ENCODE measurements at regions not wholly inside any gene's neighbourhood (a gene's known extent, or its start where the extent isn't known, plus 50 kb on each side); places are given as distances from the start of the nearest gene placed in this dataset.

GRCh38 chr13:89269737-89270136, 1598.6 kb downstream of the SLITRK5 start:
- no CpG with 5 or more reads among the region's 2 CpGs for WGBS (ENCODE audit: insufficient coverage)
- Histone ChIP-seq H3K36me3 (ENCODE audit: control insufficient read depth in 4 of 4, insufficient read depth in 4 of 4, low read length in 3 of 4) (no peaks in the 10 kb centered on the region), H3K27ac (ENCODE audit: insufficient read depth in 1 of 2, low read depth in 1 of 2, low read length in 2 of 2, poor library complexity in 1 of 2, severe bottlenecking in 2 of 2) (no peak overlapping the region), H3K9me3 (ENCODE audit: control extremely low read depth in 1 of 5, control insufficient read depth in 4 of 5, insufficient read depth in 2 of 5, low read depth in 1 of 5, low read length in 4 of 5) (no peaks in the 10 kb centered on the region), H3K4me1 (ENCODE audit: control extremely low read depth in 1 of 4, control insufficient read depth in 4 of 4, insufficient read depth in 4 of 4, low read length in 3 of 4) (no peaks in the 10 kb centered on the region), H3K4me3 (ENCODE audit: control insufficient read depth in 1 of 7, extremely low read depth in 1 of 7, insufficient read depth in 4 of 7, low read depth in 2 of 7, low read length in 6 of 7) (no peak overlapping the region), H3K27me3 (replicated peaks in 2 of 5; ENCODE audit: control insufficient read depth in 4 of 5, insufficient read depth in 5 of 5, low read length in 4 of 5) (no peaks in the 10 kb centered on the region)
- ChIA-PET CTCF (no interaction called here), POLR2A (no interaction called here)
- no peak for DNase-seq

- H3K36me3 ChIP-seq (ENCODE audit: control insufficient read depth in 4 of 4, insufficient read depth in 4 of 4, low read length in 3 of 4), result no peaks in the 10 kb centered on the region
- no peaks in the 10 kb centered on the region for H3K9me3 ChIP-seq (ENCODE audit: control extremely low read depth in 1 of 5, control insufficient read depth in 4 of 5, insufficient read depth in 2 of 5, low read depth in 1 of 5, low read length in 4 of 5)
- ChIA-PET CTCF (no interaction called here), POLR2A (no interaction called here)
- no peaks in the 10 kb centered on the region for H3K27me3 ChIP-seq (replicated peaks in 2 of 5; ENCODE audit: control insufficient read depth in 4 of 5, insufficient read depth in 5 of 5, low read length in 4 of 5)
- H3K27ac ChIP-seq (ENCODE audit: insufficient read depth in 1 of 2, low read depth in 1 of 2, low read length in 2 of 2, poor library complexity in 1 of 2, severe bottlenecking in 2 of 2), result no peak overlapping the region
- DNase-seq, result no peak
- no peak overlapping the region for H3K4me3 ChIP-seq (ENCODE audit: control insufficient read depth in 1 of 7, extremely low read depth in 1 of 7, insufficient read depth in 4 of 7, low read depth in 2 of 7, low read length in 6 of 7)
- no CpG with 5 or more reads among the region's 3 CpGs for WGBS (ENCODE audit: insufficient coverage)
- H3K4me1 ChIP-seq (ENCODE audit: control extremely low read depth in 1 of 4, control insufficient read depth in 4 of 4, insufficient read depth in 4 of 4, low read length in 3 of 4), result no peaks in the 10 kb centered on the region
These were observed 1599.6 kb downstream of the SLITRK5 start for GRCh38 chr13:89270736-89271135.

DNA sequence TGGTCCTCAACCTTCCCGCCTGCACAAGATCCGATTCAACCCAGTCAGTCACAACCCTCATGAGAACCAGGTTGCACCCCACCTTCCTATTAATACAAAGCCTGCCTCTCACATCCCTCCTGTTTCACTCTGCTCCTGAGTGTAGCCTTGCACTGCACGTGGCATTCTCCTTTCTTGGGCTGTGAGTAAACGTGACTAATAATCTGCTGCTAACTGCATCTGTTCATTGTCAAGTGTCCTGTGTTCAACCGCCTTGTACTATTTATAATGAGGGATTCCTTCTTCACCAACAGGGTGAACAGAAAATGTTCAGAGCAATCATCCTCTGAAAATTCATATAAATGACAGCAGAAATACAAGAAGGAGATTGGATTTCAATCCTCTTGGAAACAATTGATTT, 1608.2 kb downstream of the SLITRK5 start:
- no peak for DNase-seq
- ChIA-PET POLR2A (no interaction called here), CTCF (no interaction called here)
- H3K4me3 ChIP-seq (ENCODE audit: control insufficient read depth in 1 of 7, extremely low read depth in 1 of 7, insufficient read depth in 4 of 7, low read depth in 2 of 7, low read length in 6 of 7), result no peak overlapping the region
- H3K27me3 ChIP-seq (replicated peaks in 2 of 5; ENCODE audit: control insufficient read depth in 4 of 5, insufficient read depth in 5 of 5, low read length in 4 of 5), result no peaks in the 10 kb centered on the region
- H3K36me3 ChIP-seq (ENCODE audit: control insufficient read depth in 4 of 4, insufficient read depth in 4 of 4, low read length in 3 of 4), result no peaks in the 10 kb centered on the region
- 84% methylated on average over 4 of the region's 5 CpGs for WGBS (ENCODE audit: insufficient coverage)
- H3K27ac ChIP-seq (ENCODE audit: insufficient read depth in 1 of 2, low read depth in 1 of 2, low read length in 2 of 2, poor library complexity in 1 of 2, severe bottlenecking in 2 of 2), result no peak overlapping the region
- H3K9me3 ChIP-seq (ENCODE audit: control extremely low read depth in 1 of 5, control insufficient read depth in 4 of 5, insufficient read depth in 2 of 5, low read depth in 1 of 5, low read length in 4 of 5), result no peaks in the 10 kb centered on the region
- no peaks in the 10 kb centered on the region for H3K4me1 ChIP-seq (ENCODE audit: control extremely low read depth in 1 of 4, control insufficient read depth in 4 of 4, insufficient read depth in 4 of 4, low read length in 3 of 4)

DNA sequence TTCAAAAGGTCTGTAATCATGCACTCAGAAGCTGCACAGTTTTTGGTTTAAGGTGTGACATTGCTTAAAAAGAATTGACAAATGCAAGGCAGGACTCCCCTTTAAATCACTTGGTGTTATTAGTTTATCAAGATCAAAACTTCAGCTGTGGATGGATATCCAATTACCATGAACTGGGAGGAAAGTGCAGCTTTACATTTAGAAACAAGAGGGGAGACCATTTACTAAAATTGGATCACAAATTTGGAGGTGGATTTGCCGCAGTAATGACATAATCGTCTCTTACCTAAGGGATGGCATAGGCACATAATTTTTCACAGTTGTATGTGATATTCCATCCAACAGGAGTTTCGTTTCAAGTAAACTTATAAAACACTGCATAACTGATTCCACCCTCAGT, 1610.2 kb downstream of the SLITRK5 start:
- no peak for DNase-seq
- H3K4me3 ChIP-seq (ENCODE audit: control insufficient read depth in 1 of 7, extremely low read depth in 1 of 7, insufficient read depth in 4 of 7, low read depth in 2 of 7, low read length in 6 of 7), result no peak overlapping the region
- CTCF ChIA-PET, result no interaction called here
- 92% methylated on average over 2 of the region's 3 CpGs for WGBS (ENCODE audit: insufficient coverage)
- no peaks in the 10 kb centered on the region for H3K9me3 ChIP-seq (ENCODE audit: control extremely low read depth in 1 of 5, control insufficient read depth in 4 of 5, insufficient read depth in 2 of 5, low read depth in 1 of 5, low read length in 4 of 5)
- POLR2A ChIA-PET, result interaction anchor here (0.6 to 0.7 kb wide), 2 partner anchors 91 to 293 kb away, joined by 3 to 4 read pairs; no protein-coding TSS in a partner anchor
- no peaks in the 10 kb centered on the region for H3K36me3 ChIP-seq (ENCODE audit: control insufficient read depth in 4 of 4, insufficient read depth in 4 of 4, low read length in 3 of 4)
- no peak overlapping the region for H3K27ac ChIP-seq (ENCODE audit: insufficient read depth in 1 of 2, low read depth in 1 of 2, low read length in 2 of 2, poor library complexity in 1 of 2, severe bottlenecking in 2 of 2)
- H3K27me3 ChIP-seq (replicated peaks in 2 of 5; ENCODE audit: control insufficient read depth in 4 of 5, insufficient read depth in 5 of 5, low read length in 4 of 5), result no peaks in the 10 kb centered on the region
- no peaks in the 10 kb centered on the region for H3K4me1 ChIP-seq (ENCODE audit: control extremely low read depth in 1 of 4, control insufficient read depth in 4 of 4, insufficient read depth in 4 of 4, low read length in 3 of 4)

DNA sequence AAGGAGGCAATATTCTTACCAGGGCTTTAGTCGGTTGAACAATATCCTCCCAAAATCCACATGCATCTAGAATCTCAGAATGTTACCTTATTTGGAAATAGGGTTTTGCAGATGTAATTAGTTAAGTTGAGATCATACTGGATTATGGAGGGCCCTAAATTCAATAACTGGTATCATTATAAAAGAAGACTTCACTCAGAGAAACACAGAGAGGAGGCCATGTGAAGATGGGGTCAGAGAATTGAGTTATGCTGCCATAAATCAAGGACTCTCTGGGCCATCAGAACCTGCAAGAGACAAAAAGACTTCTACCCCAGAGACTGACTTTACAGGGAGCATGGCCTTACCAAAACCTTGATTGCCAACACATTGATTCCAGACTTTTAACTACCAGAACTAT, 1611.1 kb downstream of the SLITRK5 start:
- Histone ChIP-seq H3K9me3 (ENCODE audit: control extremely low read depth in 1 of 5, control insufficient read depth in 4 of 5, insufficient read depth in 2 of 5, low read depth in 1 of 5, low read length in 4 of 5) (peaks cover 0 to under 1% (median 0%) of the 10 kb centered on the region in 5 experiments), H3K27me3 (replicated peaks in 2 of 5; ENCODE audit: control insufficient read depth in 4 of 5, insufficient read depth in 5 of 5, low read length in 4 of 5) (no peaks in the 10 kb centered on the region), H3K27ac (ENCODE audit: insufficient read depth in 1 of 2, low read depth in 1 of 2, low read length in 2 of 2, poor library complexity in 1 of 2, severe bottlenecking in 2 of 2) (no peak overlapping the region), H3K4me1 (ENCODE audit: control extremely low read depth in 1 of 4, control insufficient read depth in 4 of 4, insufficient read depth in 4 of 4, low read length in 3 of 4) (no peaks in the 10 kb centered on the region), H3K36me3 (ENCODE audit: control insufficient read depth in 4 of 4, insufficient read depth in 4 of 4, low read length in 3 of 4) (no peaks in the 10 kb centered on the region), H3K4me3 (ENCODE audit: control insufficient read depth in 1 of 7, extremely low read depth in 1 of 7, insufficient read depth in 4 of 7, low read depth in 2 of 7, low read length in 6 of 7) (no peak overlapping the region)
- ChIA-PET CTCF (no interaction called here), POLR2A (no interaction called here)
- WGBS (ENCODE audit: insufficient coverage), result no CpG with 5 or more reads among the region's 1 CpG
- no peak for DNase-seq

GRCh38 chr13:89287381-89287780, 1616.2 kb downstream of the SLITRK5 start:
- ChIA-PET CTCF (no interaction called here), POLR2A (no interaction called here)
- no peak for DNase-seq

GRCh38 chr13:89294115-89294867, 1623.1 kb downstream of the SLITRK5 start:
- no peak overlapping the region for H3K4me3 ChIP-seq (ENCODE audit: control insufficient read depth in 1 of 7, extremely low read depth in 1 of 7, insufficient read depth in 4 of 7, low read depth in 2 of 7, low read length in 6 of 7)
- WGBS (ENCODE audit: insufficient coverage), result 80% methylated on average over 6 of the region's 10 CpGs

More at GRCh38 chr13:89287381-89287780, 1616.2 kb downstream of the SLITRK5 start:
- Histone ChIP-seq H3K9me3 (ENCODE audit: control extremely low read depth in 1 of 5, control insufficient read depth in 4 of 5, insufficient read depth in 2 of 5, low read depth in 1 of 5, low read length in 4 of 5) (peaks cover 0 to 5% (median 2%) of the 10 kb centered on the region in 5 experiments), H3K36me3 (ENCODE audit: control insufficient read depth in 4 of 4, insufficient read depth in 4 of 4, low read length in 3 of 4) (no peaks in the 10 kb centered on the region), H3K4me1 (ENCODE audit: control extremely low read depth in 1 of 4, control insufficient read depth in 4 of 4, insufficient read depth in 4 of 4, low read length in 3 of 4) (no peaks in the 10 kb centered on the region), H3K4me3 (ENCODE audit: control insufficient read depth in 1 of 7, extremely low read depth in 1 of 7, insufficient read depth in 4 of 7, low read depth in 2 of 7, low read length in 6 of 7) (no peak overlapping the region), H3K27ac (ENCODE audit: insufficient read depth in 1 of 2, low read depth in 1 of 2, low read length in 2 of 2, poor library complexity in 1 of 2, severe bottlenecking in 2 of 2) (no peak overlapping the region), H3K27me3 (replicated peaks in 2 of 5; ENCODE audit: control insufficient read depth in 4 of 5, insufficient read depth in 5 of 5, low read length in 4 of 5) (no peaks in the 10 kb centered on the region)
- WGBS (ENCODE audit: insufficient coverage), result 59% methylated on average over 6 of the region's 6 CpGs

More at GRCh38 chr13:89294115-89294867, 1623.1 kb downstream of the SLITRK5 start:
- ChIA-PET POLR2A (no interaction called here), CTCF (no interaction called here)
- no peak for DNase-seq
- H3K27ac ChIP-seq (ENCODE audit: insufficient read depth in 1 of 2, low read depth in 1 of 2, low read length in 2 of 2, poor library complexity in 1 of 2, severe bottlenecking in 2 of 2), result no peak overlapping the region
- peaks cover 0 to 2% (median 0%) of the 10 kb centered on the region in 5 experiments for H3K27me3 ChIP-seq (replicated peaks in 2 of 5; ENCODE audit: control insufficient read depth in 4 of 5, insufficient read depth in 5 of 5, low read length in 4 of 5)
- peaks cover 0 to 3% (median 0%) of the 10 kb centered on the region in 5 experiments for H3K9me3 ChIP-seq (ENCODE audit: control extremely low read depth in 1 of 5, control insufficient read depth in 4 of 5, insufficient read depth in 2 of 5, low read depth in 1 of 5, low read length in 4 of 5)
- no peaks in the 10 kb centered on the region for H3K36me3 ChIP-seq (ENCODE audit: control insufficient read depth in 4 of 4, insufficient read depth in 4 of 4, low read length in 3 of 4)
- no peaks in the 10 kb centered on the region for H3K4me1 ChIP-seq (ENCODE audit: control extremely low read depth in 1 of 4, control insufficient read depth in 4 of 4, insufficient read depth in 4 of 4, low read length in 3 of 4)
